NT2/D1 (cell line): ENCODE measurements at regions not wholly inside any gene's neighbourhood (a gene's known extent, or its start where the extent isn't known, plus 50 kb on each side); places are given as distances from the start of the nearest gene placed in this dataset.

Source experiments
- YY1 ChIP-seq: IDR thresholded peaks from 2 replicates; pipeline ENCODE4 v1.6.1; 2011; ENCODE audit not compliant: insufficient read length, insufficient read depth
- ZNF274 ChIP-seq: IDR thresholded peaks from 2 replicates; pipeline ENCODE4 v1.6.1; 2011; ENCODE audit warnings: mild to moderate bottlenecking, low read depth, low read length

- TF ChIP-seq ZNF274 (no peak), YY1 (no peak)
These were observed 578.0 kb downstream of the INSC start for GRCh38 chr11:15692739-15693138.
